ENCODE measurements at regions not wholly inside any gene's neighbourhood (a gene's known extent, or its start where the extent isn't known, plus 50 kb on each side); places are given as distances from the start of the nearest gene placed in this dataset.
A peak's percentile ranks its signal among the peaks of the same experiment; 100 is the strongest.

GRCh38 chr11:10641912-10642697 lies 51.5 kb downstream of the IRAG1 start:
- Mint-ChIP-seq H3K4me3 (no peak overlapping the region), H3K36me3 (no peaks in the 10 kb centered on the region), H3K27me3 (no peaks in the 10 kb centered on the region), H3K4me1 (ENCODE audit: low read depth in 2 of 2) (no peaks in the 10 kb centered on the region), H3K27ac (peak overlapping the region in 1 of 2 donors; percentile 14), H3K9me3 (no peaks in the 10 kb centered on the region)
- DNase-seq (ENCODE audit: low spot score), result peak; percentile 44
- no peak for ATAC-seq

GRCh38 chr11:10641177-10641911 lies 52.2 kb downstream of the IRAG1 start:
- Mint-ChIP-seq H3K4me1 (ENCODE audit: low read depth in 2 of 2) (no peaks in the 10 kb centered on the region), H3K4me3 (no peak overlapping the region), H3K27ac (peak overlapping the region in 1 of 2 donors; percentile 14), H3K36me3 (no peaks in the 10 kb centered on the region), H3K9me3 (no peaks in the 10 kb centered on the region), H3K27me3 (no peaks in the 10 kb centered on the region)
- ATAC-seq (no peak), DNase-seq (ENCODE audit: low spot score) (no peak)

DNA sequence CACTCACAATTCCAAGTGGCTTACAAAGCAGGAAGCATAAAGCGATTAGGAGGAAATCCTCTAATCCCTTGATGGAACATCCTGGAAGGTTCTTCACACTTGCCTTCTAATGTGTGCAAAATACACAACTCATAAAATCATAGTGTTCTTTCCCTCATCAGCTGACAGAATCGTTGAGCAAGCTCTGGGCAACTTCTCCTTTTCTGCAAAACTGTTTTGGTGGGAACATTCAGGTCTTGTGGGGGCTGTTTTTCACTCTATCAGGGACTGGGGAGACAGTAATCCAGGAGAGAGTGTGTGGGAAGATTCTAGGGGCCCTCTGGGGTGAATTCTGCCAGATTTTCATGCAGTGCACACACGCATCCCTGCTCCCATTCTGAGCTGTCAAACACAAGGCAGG lies 53.2 kb downstream of the IRAG1 start:
- Mint-ChIP-seq H3K36me3 (no peaks in the 10 kb centered on the region), H3K4me1 (ENCODE audit: low read depth in 2 of 2) (no peaks in the 10 kb centered on the region), H3K4me3 (no peak overlapping the region), H3K27ac (no peak overlapping the region), H3K27me3 (no peaks in the 10 kb centered on the region), H3K9me3 (no peaks in the 10 kb centered on the region)
- ATAC-seq, result no peak
- no peak for DNase-seq (ENCODE audit: low spot score)

DNA sequence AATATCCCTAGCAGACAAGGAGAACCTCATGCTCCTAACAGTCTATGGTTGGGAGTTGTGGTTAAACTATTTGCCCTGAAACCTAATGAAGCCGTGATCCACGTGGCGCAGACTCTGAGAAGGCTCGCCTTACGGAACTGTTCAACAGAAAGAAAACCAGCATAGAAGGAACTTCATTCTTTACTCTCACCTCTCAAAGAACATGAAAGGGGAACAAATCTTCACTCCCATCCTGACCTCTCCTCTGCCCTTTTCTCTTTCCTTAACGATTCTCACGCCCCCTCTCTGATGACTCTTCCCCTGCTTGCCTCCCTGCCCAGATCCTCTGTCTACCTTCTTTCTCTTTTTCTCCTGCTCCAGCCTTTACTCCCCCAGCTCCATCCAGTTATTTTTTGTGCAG lies 54.2 kb downstream of the IRAG1 start:
- Mint-ChIP-seq H3K36me3 (no peaks in the 10 kb centered on the region), H3K27ac (no peak overlapping the region), H3K9me3 (no peaks in the 10 kb centered on the region), H3K27me3 (peaks cover 0 to 2% of the 10 kb centered on the region in 2 donors), H3K4me1 (ENCODE audit: low read depth in 2 of 2) (no peaks in the 10 kb centered on the region), H3K4me3 (no peak overlapping the region)
- DNase-seq (ENCODE audit: low spot score) (no peak), ATAC-seq (no peak)

- no peaks in the 10 kb centered on the region for H3K4me1 Mint-ChIP-seq (ENCODE audit: low read depth in 2 of 2)
- no peaks in the 10 kb centered on the region for H3K36me3 Mint-ChIP-seq
- peaks cover 0 to 3% of the 10 kb centered on the region in 2 donors for H3K27me3 Mint-ChIP-seq
- no peak overlapping the region for H3K4me3 Mint-ChIP-seq
- DNase-seq (ENCODE audit: low spot score), result no peak
- no peaks in the 10 kb centered on the region for H3K9me3 Mint-ChIP-seq
- H3K27ac Mint-ChIP-seq, result no peak overlapping the region
- ATAC-seq, result no peak
These were observed 55.1 kb downstream of the IRAG1 start for GRCh38 chr11:10638316-10638925.

DNA sequence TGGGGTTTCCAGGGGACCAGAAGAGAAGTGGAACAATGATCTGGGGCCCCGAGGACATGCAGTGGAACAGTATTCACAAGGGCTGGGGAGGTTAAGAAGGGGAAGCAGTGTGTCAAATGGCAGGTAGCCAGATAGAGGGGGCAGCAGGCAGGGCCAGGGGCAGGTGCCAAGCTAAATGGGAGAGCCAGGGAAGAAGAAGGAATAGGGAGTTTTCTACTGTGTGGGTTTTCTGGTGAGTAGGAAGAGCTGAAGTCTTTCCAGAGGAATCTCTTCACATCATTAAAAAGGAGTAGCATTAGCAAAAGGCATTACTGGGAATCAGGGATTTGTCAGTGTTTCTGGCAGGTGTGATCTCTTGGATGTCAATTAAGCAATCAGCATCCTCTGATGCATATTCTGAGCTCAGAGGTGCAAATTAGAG lies 55.8 kb downstream of the IRAG1 start:
- peaks cover 0 to 3% of the 10 kb centered on the region in 2 donors for H3K27me3 Mint-ChIP-seq
- DNase-seq (ENCODE audit: low spot score) (no peak), ATAC-seq (no peak)
- no peak overlapping the region for H3K27ac Mint-ChIP-seq
- H3K9me3 Mint-ChIP-seq, result no peaks in the 10 kb centered on the region
- H3K4me1 Mint-ChIP-seq (ENCODE audit: low read depth in 2 of 2), result no peaks in the 10 kb centered on the region
- H3K4me3 Mint-ChIP-seq, result no peak overlapping the region
- no peaks in the 10 kb centered on the region for H3K36me3 Mint-ChIP-seq

GRCh38 chr11:10634407-10634806 lies 59.1 kb downstream of the IRAG1 start:
- H3K27ac Mint-ChIP-seq, result no peak overlapping the region
- DNase-seq (ENCODE audit: low spot score) (no peak), ATAC-seq (no peak)
- H3K4me1 Mint-ChIP-seq (ENCODE audit: low read depth in 2 of 2), result no peaks in the 10 kb centered on the region
- no peak overlapping the region for H3K4me3 Mint-ChIP-seq
- H3K36me3 Mint-ChIP-seq, result no peaks in the 10 kb centered on the region
- H3K9me3 Mint-ChIP-seq, result no peaks in the 10 kb centered on the region
- H3K27me3 Mint-ChIP-seq, result peaks cover 6 to 9% of the 10 kb centered on the region in 2 donors

DNA sequence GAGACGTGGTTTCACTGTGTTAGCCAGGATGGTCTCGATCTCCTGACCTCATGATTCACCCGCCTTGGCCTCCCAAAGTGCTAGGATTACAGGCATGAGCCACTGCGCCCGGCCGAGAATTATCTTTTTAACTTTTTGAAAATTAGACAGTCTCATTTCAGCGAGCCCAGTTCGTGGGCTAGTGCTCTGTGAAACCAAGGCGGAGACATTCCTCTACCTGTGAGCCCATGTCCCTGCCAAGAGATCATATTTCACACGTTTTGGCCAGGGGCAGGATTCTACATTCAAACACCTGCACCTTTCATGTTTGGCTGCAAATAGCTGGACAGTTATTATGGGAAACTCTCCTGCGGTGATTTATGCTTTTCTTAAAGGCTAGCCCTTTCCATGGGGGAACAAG lies 60.3 kb downstream of the IRAG1 start:
- no peak overlapping the region for H3K27ac Mint-ChIP-seq
- DNase-seq (ENCODE audit: low spot score) (no peak), ATAC-seq (no peak)
- H3K9me3 Mint-ChIP-seq, result no peaks in the 10 kb centered on the region
- H3K27me3 Mint-ChIP-seq, result peaks cover 6 to 9% of the 10 kb centered on the region in 2 donors
- H3K36me3 Mint-ChIP-seq, result no peaks in the 10 kb centered on the region
- no peaks in the 10 kb centered on the region for H3K4me1 Mint-ChIP-seq (ENCODE audit: low read depth in 2 of 2)
- no peak overlapping the region for H3K4me3 Mint-ChIP-seq

DNA sequence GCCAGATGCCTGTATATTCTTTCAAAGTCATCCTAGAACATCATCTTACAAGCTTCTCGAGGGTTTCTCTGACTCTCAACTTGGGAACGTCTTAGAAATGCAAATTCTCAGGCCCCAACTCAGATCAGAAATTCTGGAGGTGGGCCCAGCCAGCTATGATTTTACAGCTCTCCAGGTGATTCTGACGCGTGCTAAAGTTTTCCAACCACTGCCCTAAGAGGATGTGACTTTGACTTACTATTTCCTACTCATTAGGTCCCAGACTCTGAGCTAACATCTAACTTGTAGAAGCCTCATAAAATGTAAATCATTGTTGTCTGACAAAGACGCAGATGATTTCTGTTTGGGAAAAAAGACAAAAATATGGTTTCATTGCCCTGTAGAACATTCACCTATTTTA lies 61.1 kb downstream of the IRAG1 start:
- ATAC-seq, result no peak
- H3K4me3 Mint-ChIP-seq, result no peak overlapping the region
- H3K36me3 Mint-ChIP-seq, result no peaks in the 10 kb centered on the region
- peaks cover 6 to 9% of the 10 kb centered on the region in 2 donors for H3K27me3 Mint-ChIP-seq
- H3K4me1 Mint-ChIP-seq (ENCODE audit: low read depth in 2 of 2), result no peaks in the 10 kb centered on the region
- H3K27ac Mint-ChIP-seq, result no peak overlapping the region
- DNase-seq (ENCODE audit: low spot score), result no peak
- no peaks in the 10 kb centered on the region for H3K9me3 Mint-ChIP-seq

DNA sequence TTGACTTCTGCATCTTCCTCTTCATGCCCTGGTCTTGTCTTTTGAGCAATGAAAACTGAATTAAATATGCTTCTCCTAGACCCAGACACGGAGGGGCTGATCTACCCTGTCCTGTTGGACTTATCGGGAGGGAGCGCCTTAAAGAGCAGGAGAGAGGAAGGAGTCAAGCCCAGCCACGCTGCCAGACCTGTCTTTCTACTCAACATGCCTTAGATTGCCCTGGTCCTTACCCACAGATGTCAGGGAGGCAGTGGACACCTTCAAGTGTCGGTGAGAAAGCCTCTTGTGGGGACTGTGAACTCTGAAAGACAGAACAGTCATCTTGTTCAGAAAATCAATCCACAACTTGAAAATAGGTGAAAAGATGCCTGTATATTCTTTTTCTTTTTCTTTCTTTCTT lies 61.8 kb downstream of the IRAG1 start:
- Mint-ChIP-seq H3K4me1 (ENCODE audit: low read depth in 2 of 2) (no peaks in the 10 kb centered on the region), H3K9me3 (no peaks in the 10 kb centered on the region), H3K36me3 (no peaks in the 10 kb centered on the region), H3K4me3 (no peak overlapping the region), H3K27me3 (peaks cover 6 to 9% of the 10 kb centered on the region in 2 donors), H3K27ac (no peak overlapping the region)
- ATAC-seq, result no peak
- no peak for DNase-seq (ENCODE audit: low spot score)

- H3K9me3 Mint-ChIP-seq, result no peaks in the 10 kb centered on the region
- H3K27me3 Mint-ChIP-seq, result peaks cover 6 to 9% of the 10 kb centered on the region in 2 donors
- ATAC-seq (no peak), DNase-seq (ENCODE audit: low spot score) (no peak)
- no peak overlapping the region for H3K27ac Mint-ChIP-seq
- no peaks in the 10 kb centered on the region for H3K4me1 Mint-ChIP-seq (ENCODE audit: low read depth in 2 of 2)
- H3K4me3 Mint-ChIP-seq, result no peak overlapping the region
- no peaks in the 10 kb centered on the region for H3K36me3 Mint-ChIP-seq
These were observed 61.0 kb upstream of the LYVE1 start for GRCh38 chr11:10629411-10630002.

DNA sequence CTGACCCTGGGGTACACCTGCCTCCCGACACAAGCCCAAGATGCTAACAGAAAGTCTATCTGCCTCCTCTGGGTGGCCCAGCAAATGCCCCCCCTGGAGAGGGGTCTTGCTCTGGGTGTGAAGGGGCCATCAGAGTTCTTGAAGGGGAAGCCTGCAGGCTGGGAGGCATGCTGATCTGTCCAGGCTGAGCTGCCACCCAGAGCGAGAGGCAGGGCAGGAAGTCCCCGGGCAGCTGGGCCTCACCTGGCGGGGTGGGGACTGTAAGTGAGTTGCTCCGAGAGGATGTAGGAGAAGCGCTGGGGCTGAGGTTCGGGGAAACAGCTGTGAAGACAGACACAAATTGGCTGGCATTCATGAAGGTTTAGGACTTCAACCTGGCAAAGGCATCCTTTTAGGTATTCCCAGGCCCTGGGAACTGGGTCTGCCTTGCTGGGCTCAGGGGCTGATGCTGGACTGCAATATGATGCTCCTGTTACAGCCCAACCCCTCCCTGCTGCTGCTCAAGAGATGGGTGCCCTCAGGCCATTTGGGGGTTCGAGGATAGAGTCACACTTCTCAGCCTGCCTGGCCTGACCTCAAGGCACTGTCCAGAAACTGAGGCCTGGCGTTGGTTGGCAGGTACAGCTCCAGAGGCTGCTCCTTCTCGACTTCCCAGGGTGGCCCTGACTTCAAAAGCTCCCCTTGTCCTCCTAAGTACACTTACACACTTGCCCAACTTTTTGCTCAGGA lies 60.2 kb upstream of the LYVE1 start:
- Mint-ChIP-seq H3K36me3 (no peaks in the 10 kb centered on the region), H3K4me1 (ENCODE audit: low read depth in 2 of 2) (peaks cover 2% of the 10 kb centered on the region in 2 donors), H3K27me3 (peaks cover 6 to 7% of the 10 kb centered on the region in 2 donors), H3K9me3 (no peaks in the 10 kb centered on the region), H3K27ac (no peak overlapping the region), H3K4me3 (no peak overlapping the region)
- ATAC-seq (no peak), DNase-seq (ENCODE audit: low spot score) (no peak)

DNA sequence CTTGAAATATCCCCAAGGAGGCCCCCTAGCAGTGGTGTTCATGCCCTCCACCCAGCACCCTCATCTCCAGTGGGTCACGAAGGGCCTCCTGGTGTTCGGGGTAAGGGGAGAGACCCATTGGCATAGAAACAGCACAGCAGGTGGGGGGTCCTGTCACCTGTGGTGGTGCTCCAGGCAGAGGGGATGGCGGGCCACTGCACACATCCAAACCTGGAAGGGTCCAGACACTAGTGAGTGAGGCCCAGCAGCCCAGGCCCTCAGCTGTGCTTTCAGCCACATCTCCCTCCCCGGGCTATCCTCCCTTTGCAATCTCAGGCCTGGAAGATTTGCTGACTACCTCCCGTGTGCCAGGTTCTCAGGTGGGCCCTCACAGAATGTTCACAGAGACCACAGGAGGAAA lies 59.4 kb upstream of the LYVE1 start:
- H3K36me3 Mint-ChIP-seq, result no peaks in the 10 kb centered on the region
- no peaks in the 10 kb centered on the region for H3K9me3 Mint-ChIP-seq
- H3K4me3 Mint-ChIP-seq, result no peak overlapping the region
- no peak for ATAC-seq
- H3K27ac Mint-ChIP-seq, result no peak overlapping the region
- DNase-seq (ENCODE audit: low spot score), result no peak
- H3K4me1 Mint-ChIP-seq (ENCODE audit: low read depth in 2 of 2), result peaks cover 10 to 11% of the 10 kb centered on the region in 2 donors
- H3K27me3 Mint-ChIP-seq, result peaks cover 6 to 7% of the 10 kb centered on the region in 2 donors

All from natural killer cell treated with Interleukin-12 subunit alpha and Interleukin-12 subunit beta and Interleukin-15 and Interleukin-18, amount 100 ng/mL, for 72 hours (primary cell).